Endothelial cell of umbilical vein (primary cell): ENCODE measurements at regions not wholly inside any gene's neighbourhood (a gene's known extent, or its start where the extent isn't known, plus 50 kb on each side); places are given as distances from the start of the nearest gene placed in this dataset.

Experiments used
- EZH2 ChIP-seq: IDR thresholded peaks from 2 replicates; pipeline ENCODE4 v1.6.1; 2012; ENCODE audit warnings: borderline replicate concordance, low read depth, mild to moderate bottlenecking, moderate library complexity, low read length, inconsistent platforms; ENCODE audit not compliant: severe bottlenecking
- GATA2 ChIP-seq: IDR thresholded peaks from 2 replicates; pipeline ENCODE4 v1.7.0; 2011; ENCODE audit warnings: low read depth, mild to moderate bottlenecking, moderate library complexity, mixed read lengths, low read length; ENCODE audit not compliant: insufficient read length, insufficient read depth
- JUN ChIP-seq: IDR thresholded peaks from 2 replicates; pipeline ENCODE4 v1.6.1; 2011; ENCODE audit warnings: borderline replicate concordance, low read depth; ENCODE audit not compliant: insufficient read length, insufficient read depth
- MYC ChIP-seq: IDR thresholded peaks from one replicate; pipeline ENCODE4 v1.6.1; 2011; ENCODE audit warnings: mild to moderate bottlenecking, low read depth, low read length
- POLR2A ChIP-seq: IDR thresholded peaks from 2 replicates; pipeline ENCODE4 v1.6.1; 2012; ENCODE audit warnings: low read depth, mild to moderate bottlenecking, control low read depth, low read length
- POLR2AphosphoS5 ChIP-seq: IDR thresholded peaks from 2 replicates; pipeline ENCODE4 v1.6.1; 2012; ENCODE audit warnings: low read depth, mild to moderate bottlenecking, control low read depth, low read length, moderate library complexity; ENCODE audit not compliant: insufficient read depth
- TF ChIP-seq, protein P1 (sequence below), 2 donors: IDR thresholded peaks; 1 replicate in 1 of 2; 2 replicates in 1 of 2; pipeline ENCODE4 v1.5.1; 2011; ENCODE audit warnings: low read length in 2 of 2, mild to moderate bottlenecking in 2 of 2, moderate library complexity in 2 of 2, control low read depth in 1 of 2, inconsistent platforms in 1 of 2, low read depth in 1 of 2; ENCODE audit not compliant: insufficient read depth in 1 of 2; ENCODE audit errors: extremely low read depth in 1 of 2

- TF ChIP-seq EZH2 (no peak), POLR2A (no peak), GATA2 (no peak), JUN (no peak), POLR2AphosphoS5 (no peak), MYC (no peak)
- TF ChIP-seq, protein P1, sequence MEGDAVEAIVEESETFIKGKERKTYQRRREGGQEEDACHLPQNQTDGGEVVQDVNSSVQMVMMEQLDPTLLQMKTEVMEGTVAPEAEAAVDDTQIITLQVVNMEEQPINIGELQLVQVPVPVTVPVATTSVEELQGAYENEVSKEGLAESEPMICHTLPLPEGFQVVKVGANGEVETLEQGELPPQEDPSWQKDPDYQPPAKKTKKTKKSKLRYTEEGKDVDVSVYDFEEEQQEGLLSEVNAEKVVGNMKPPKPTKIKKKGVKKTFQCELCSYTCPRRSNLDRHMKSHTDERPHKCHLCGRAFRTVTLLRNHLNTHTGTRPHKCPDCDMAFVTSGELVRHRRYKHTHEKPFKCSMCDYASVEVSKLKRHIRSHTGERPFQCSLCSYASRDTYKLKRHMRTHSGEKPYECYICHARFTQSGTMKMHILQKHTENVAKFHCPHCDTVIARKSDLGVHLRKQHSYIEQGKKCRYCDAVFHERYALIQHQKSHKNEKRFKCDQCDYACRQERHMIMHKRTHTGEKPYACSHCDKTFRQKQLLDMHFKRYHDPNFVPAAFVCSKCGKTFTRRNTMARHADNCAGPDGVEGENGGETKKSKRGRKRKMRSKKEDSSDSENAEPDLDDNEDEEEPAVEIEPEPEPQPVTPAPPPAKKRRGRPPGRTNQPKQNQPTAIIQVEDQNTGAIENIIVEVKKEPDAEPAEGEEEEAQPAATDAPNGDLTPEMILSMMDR (IDR thresholded peaks at IDR 0.05; ENCODE audit: extremely low read depth in 1 of 2, insufficient read depth in 1 of 2, low read depth in 1 of 2, low read length in 2 of 2) = no peak
Observed at GRCh38 chr1:58304346-58304975, 242.1 kb downstream of the OMA1 start.
